Prostate gland (tissue), 2 donors: ENCODE measurements at regions not wholly inside any gene's neighbourhood (a gene's known extent, or its start where the extent isn't known, plus 50 kb on each side); places are given as distances from the start of the nearest gene placed in this dataset.

Experiments used
- DNase-seq: peaks from one replicate; pipeline ENCODE4 v3.0.0-alpha.2; 2019; ENCODE audit warnings: low spot score
- H3K27ac ChIP-seq, 2 donors: fragments of 200-600 bp; sonication (generic); 2 replicates each; pipeline ENCODE4 v1.5.1; 2017 to 2019
- H3K27me3 ChIP-seq: fragments of 200-600 bp; sonication (generic); replicated peaks from 2 replicates; pipeline ENCODE4 v1.5.1; 2019; ENCODE audit not compliant: insufficient read depth
- H3K36me3 ChIP-seq, 2 donors: fragments of 200-600 bp; sonication (generic); 1 replicate in 1 of 2; 2 replicates in 1 of 2; pipeline versions ENCODE4 v1.5.1 to v1.8.1; 2017 to 2019
- H3K4me1 ChIP-seq: fragments of 200-600 bp; sonication (generic); replicated peaks from 2 replicates; pipeline ENCODE4 v1.5.1; 2019
- H3K4me3 ChIP-seq, 2 donors: fragments of 200-600 bp; sonication (generic); 2 replicates each; pipeline ENCODE4 v1.5.1; 2017 to 2019
- H3K9me3 ChIP-seq: fragments of 200-600 bp; sonication (generic); 2 replicates; pipeline ENCODE4 v1.5.1; 2017
- POLR2A ChIP-seq: fragments of 450-650 bp; IDR thresholded peaks from one replicate; pipeline ENCODE4 v1.6.1; 2016; ENCODE audit warnings: antibody characterized with exemption, mild to moderate bottlenecking
- POLR2AphosphoS5 ChIP-seq: sonication (generic); formaldehyde crosslinking; IDR thresholded peaks from one replicate; pipeline ENCODE4 v1.6.1; 2017; ENCODE audit warnings: antibody characterized with exemption
- WGBS: methylation state at CpG from one replicate; pipeline ENCODE4 v1.1.5; 2018; 5-methylcytosine and 5-hydroxymethylcytosine counted together
- intact Hi-C: fragments of 100-400 bp; cut with DNase I; formaldehyde crosslinking; loops from one replicate; pipeline ENCODE4 v1.14.2; 2022
- TF ChIP-seq, protein P1 (sequence below), 4 experiments: fragments of 200-600 bp in 2 of 4; fragments of 450-650 bp in 2 of 4; sonication (generic) in 2 of 4; IDR thresholded peaks; 1 replicate in 3 of 4; 2 replicates in 1 of 4; pipeline ENCODE4 v1.5.1; 2016 to 2019; ENCODE audit warnings: antibody characterized with exemption in 4 of 4, mild to moderate bottlenecking in 2 of 4, moderate library complexity in 2 of 4

DNA sequence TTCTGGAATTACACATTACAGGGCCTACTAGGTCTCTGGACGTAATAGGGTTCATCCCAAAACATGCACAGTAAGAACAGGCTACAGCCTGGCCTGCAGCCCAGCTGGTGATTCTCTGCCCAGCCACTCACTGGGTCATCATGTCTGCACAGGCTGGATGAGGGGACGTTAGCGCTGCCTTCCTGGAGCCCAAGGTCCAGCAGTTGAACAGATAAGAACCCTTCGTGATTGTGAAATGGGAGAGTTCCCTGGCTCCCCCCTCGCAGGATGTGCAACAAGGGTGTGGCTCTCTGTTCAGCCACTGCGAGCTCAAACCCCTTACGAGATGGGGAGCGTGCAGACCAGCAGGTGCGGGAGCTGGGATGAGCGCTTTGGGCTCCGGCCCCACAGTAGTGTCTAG lies 200.0 kb upstream of the CDH5 start:
- DNase-seq = no peak
- intact Hi-C loops = no loop called here
- Histone ChIP-seq H3K27me3 (no peaks in the 10 kb centered on the region), H3K4me1 (no peaks in the 10 kb centered on the region), H3K36me3 (no peaks in the 10 kb centered on the region), H3K9me3 (no peaks in the 10 kb centered on the region), H3K4me3 (no peak overlapping the region), H3K27ac (no peak overlapping the region)
- no peak for TF ChIP-seq POLR2AphosphoS5
- TF ChIP-seq, protein P1, sequence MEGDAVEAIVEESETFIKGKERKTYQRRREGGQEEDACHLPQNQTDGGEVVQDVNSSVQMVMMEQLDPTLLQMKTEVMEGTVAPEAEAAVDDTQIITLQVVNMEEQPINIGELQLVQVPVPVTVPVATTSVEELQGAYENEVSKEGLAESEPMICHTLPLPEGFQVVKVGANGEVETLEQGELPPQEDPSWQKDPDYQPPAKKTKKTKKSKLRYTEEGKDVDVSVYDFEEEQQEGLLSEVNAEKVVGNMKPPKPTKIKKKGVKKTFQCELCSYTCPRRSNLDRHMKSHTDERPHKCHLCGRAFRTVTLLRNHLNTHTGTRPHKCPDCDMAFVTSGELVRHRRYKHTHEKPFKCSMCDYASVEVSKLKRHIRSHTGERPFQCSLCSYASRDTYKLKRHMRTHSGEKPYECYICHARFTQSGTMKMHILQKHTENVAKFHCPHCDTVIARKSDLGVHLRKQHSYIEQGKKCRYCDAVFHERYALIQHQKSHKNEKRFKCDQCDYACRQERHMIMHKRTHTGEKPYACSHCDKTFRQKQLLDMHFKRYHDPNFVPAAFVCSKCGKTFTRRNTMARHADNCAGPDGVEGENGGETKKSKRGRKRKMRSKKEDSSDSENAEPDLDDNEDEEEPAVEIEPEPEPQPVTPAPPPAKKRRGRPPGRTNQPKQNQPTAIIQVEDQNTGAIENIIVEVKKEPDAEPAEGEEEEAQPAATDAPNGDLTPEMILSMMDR (IDR thresholded peaks at IDR 0.05) = no peak
- no peak for TF ChIP-seq POLR2A
- 86% methylated on average over 10 of the region's 11 CpGs for WGBS

- TF ChIP-seq, protein P1 (IDR thresholded peaks at IDR 0.05) = no peak
- TF ChIP-seq POLR2AphosphoS5 = no peak
- H3K4me1 ChIP-seq = no peaks in the 10 kb centered on the region
- DNase-seq = no peak
- H3K9me3 ChIP-seq = no peaks in the 10 kb centered on the region
- 74% methylated on average over 2 of the region's 2 CpGs for WGBS
- H3K27ac ChIP-seq = no peak overlapping the region
- no peaks in the 10 kb centered on the region for H3K36me3 ChIP-seq
- H3K27me3 ChIP-seq = no peaks in the 10 kb centered on the region
- intact Hi-C loops = no loop called here
- H3K4me3 ChIP-seq = no peak overlapping the region
Measured at GRCh38 chr16:66165879-66166278, 200.6 kb upstream of the CDH5 start.

GRCh38 chr16:66164581-66165247 lies 201.8 kb upstream of the CDH5 start:
- no peak overlapping the region for H3K4me3 ChIP-seq
- no peaks in the 10 kb centered on the region for H3K36me3 ChIP-seq
- 16% methylated on average over 7 of the region's 7 CpGs for WGBS
- TF ChIP-seq POLR2AphosphoS5 = no peak
- TF ChIP-seq, protein P1 (IDR thresholded peaks at IDR 0.05) = no peak
- TF ChIP-seq POLR2A = no peak
- no peak for DNase-seq
- no peaks in the 10 kb centered on the region for H3K4me1 ChIP-seq
- H3K9me3 ChIP-seq = no peaks in the 10 kb centered on the region
- H3K27ac ChIP-seq = no peak overlapping the region
- no peaks in the 10 kb centered on the region for H3K27me3 ChIP-seq
- intact Hi-C loops = no loop called here

DNA sequence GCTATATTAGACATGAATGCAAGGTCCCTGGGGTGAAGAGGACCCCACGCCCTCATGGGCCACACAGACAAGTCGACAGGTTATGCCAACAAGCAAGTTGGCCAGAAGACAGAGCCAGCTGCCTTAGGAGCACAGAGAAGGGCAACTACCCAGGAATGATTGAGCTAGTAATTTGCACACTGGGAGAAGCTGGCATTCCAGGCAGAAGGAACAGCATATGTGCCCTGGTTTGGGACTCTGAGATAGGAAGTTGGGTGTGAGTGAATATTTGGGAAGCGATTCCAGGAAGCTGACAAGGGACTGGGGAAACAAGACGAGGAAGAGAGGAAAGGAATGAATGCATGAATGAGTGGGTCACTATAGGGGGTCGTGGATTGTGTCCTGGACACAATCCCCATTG lies 203.7 kb upstream of the CDH5 start:
- Histone ChIP-seq H3K36me3 (no peaks in the 10 kb centered on the region), H3K27ac (no peak overlapping the region), H3K4me1 (no peaks in the 10 kb centered on the region), H3K27me3 (no peaks in the 10 kb centered on the region), H3K9me3 (no peaks in the 10 kb centered on the region), H3K4me3 (no peak overlapping the region)
- DNase-seq = no peak
- intact Hi-C loops = no loop called here
- no peak for TF ChIP-seq POLR2A
- TF ChIP-seq, protein P1 (IDR thresholded peaks at IDR 0.05) = no peak
- TF ChIP-seq POLR2AphosphoS5 = no peak
- 53% methylated on average over 5 of the region's 5 CpGs for WGBS

- no peak overlapping the region for H3K4me3 ChIP-seq
- no peak for DNase-seq
- no peaks in the 10 kb centered on the region for H3K27me3 ChIP-seq
- H3K9me3 ChIP-seq = no peaks in the 10 kb centered on the region
- no peak overlapping the region for H3K27ac ChIP-seq
- WGBS = 75% methylated on average over 8 of the region's 8 CpGs
- intact Hi-C loops = no loop called here
- no peaks in the 10 kb centered on the region for H3K36me3 ChIP-seq
- TF ChIP-seq POLR2AphosphoS5 (no peak), POLR2A (no peak)
- TF ChIP-seq, protein P1 (IDR thresholded peaks at IDR 0.05) = no peak
- no peaks in the 10 kb centered on the region for H3K4me1 ChIP-seq
Measured at GRCh38 chr16:66161942-66162341, 204.5 kb upstream of the CDH5 start.
